Sigmoid colon (tissue), 4 donors: ENCODE measurements at regions not wholly inside any gene's neighbourhood (a gene's known extent, or its start where the extent isn't known, plus 50 kb on each side); places are given as distances from the start of the nearest gene placed in this dataset.

Experiments
- EP300 ChIP-seq, 4 donors: sonication (generic); formaldehyde crosslinking; IDR thresholded peaks; one replicate each; pipeline ENCODE4 v1.6.1; 2017; ENCODE audit warnings: antibody characterized with exemption in 4 of 4
- POLR2A ChIP-seq, 2 donors: fragments of 450-650 bp; IDR thresholded peaks; one replicate each; pipeline ENCODE4 v1.6.1; 2016; ENCODE audit warnings: antibody characterized with exemption in 2 of 2, mild to moderate bottlenecking in 2 of 2, moderate library complexity in 2 of 2
- POLR2AphosphoS5 ChIP-seq, 4 donors: sonication (generic); formaldehyde crosslinking; IDR thresholded peaks; one replicate each; pipeline ENCODE4 v1.6.1; 2017; ENCODE audit warnings: antibody characterized with exemption in 4 of 4
- TF ChIP-seq, protein P1 (sequence below), 4 experiments: fragments of 450-650 bp in 3 of 4; fragments of 200-600 bp in 1 of 4; IDR thresholded peaks; one replicate each; pipeline ENCODE4 v1.5.1; 2016 to 2019; ENCODE audit warnings: antibody characterized with exemption in 4 of 4, mild to moderate bottlenecking in 3 of 4, moderate library complexity in 2 of 4

DNA sequence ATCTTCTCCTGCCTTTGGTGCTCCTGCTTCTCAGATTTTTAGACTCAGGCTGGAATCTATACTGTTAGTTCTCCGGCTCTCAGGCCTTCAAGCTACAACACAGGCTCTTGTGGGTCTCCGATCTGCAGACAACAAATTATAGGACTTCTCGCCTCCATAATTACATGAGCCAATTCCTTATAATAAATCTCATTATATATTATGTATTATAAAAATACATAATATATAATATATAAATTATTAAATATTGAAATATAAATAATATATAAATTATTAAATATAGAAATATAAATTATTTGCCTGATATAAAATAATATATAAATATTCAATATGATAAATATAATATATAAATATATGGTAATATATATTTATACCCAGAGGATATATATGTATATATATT is 1214.0 kb downstream of the ROBO2 start:
- no peak for TF ChIP-seq POLR2AphosphoS5 (IDR thresholded peaks at IDR 0.05)
- no peak for TF ChIP-seq POLR2A (IDR thresholded peaks at IDR 0.05)
- TF ChIP-seq, protein P1, sequence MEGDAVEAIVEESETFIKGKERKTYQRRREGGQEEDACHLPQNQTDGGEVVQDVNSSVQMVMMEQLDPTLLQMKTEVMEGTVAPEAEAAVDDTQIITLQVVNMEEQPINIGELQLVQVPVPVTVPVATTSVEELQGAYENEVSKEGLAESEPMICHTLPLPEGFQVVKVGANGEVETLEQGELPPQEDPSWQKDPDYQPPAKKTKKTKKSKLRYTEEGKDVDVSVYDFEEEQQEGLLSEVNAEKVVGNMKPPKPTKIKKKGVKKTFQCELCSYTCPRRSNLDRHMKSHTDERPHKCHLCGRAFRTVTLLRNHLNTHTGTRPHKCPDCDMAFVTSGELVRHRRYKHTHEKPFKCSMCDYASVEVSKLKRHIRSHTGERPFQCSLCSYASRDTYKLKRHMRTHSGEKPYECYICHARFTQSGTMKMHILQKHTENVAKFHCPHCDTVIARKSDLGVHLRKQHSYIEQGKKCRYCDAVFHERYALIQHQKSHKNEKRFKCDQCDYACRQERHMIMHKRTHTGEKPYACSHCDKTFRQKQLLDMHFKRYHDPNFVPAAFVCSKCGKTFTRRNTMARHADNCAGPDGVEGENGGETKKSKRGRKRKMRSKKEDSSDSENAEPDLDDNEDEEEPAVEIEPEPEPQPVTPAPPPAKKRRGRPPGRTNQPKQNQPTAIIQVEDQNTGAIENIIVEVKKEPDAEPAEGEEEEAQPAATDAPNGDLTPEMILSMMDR (IDR thresholded peaks at IDR 0.05): no peak
- no peak for TF ChIP-seq EP300 (IDR thresholded peaks at IDR 0.05)
